HG03378 (cell line): ENCODE measurements at regions not wholly inside any gene's neighbourhood (a gene's known extent, or its start where the extent isn't known, plus 50 kb on each side); places are given as distances from the start of the nearest gene placed in this dataset.
"Not testable (repeated sequence)": the region's sequence is repeated elsewhere in the genome, so short reads cannot be mapped to it uniquely, and the experiment has no call there.

Experiments
- ATAC-seq: cut with Tn5 transposase; IDR thresholded peaks from one replicate; pipeline ENCODE4 v1.9.1; 2021; ENCODE audit warnings: mild to moderate bottlenecking, moderate library complexity; ENCODE audit not compliant: unreplicated experiment

DNA sequence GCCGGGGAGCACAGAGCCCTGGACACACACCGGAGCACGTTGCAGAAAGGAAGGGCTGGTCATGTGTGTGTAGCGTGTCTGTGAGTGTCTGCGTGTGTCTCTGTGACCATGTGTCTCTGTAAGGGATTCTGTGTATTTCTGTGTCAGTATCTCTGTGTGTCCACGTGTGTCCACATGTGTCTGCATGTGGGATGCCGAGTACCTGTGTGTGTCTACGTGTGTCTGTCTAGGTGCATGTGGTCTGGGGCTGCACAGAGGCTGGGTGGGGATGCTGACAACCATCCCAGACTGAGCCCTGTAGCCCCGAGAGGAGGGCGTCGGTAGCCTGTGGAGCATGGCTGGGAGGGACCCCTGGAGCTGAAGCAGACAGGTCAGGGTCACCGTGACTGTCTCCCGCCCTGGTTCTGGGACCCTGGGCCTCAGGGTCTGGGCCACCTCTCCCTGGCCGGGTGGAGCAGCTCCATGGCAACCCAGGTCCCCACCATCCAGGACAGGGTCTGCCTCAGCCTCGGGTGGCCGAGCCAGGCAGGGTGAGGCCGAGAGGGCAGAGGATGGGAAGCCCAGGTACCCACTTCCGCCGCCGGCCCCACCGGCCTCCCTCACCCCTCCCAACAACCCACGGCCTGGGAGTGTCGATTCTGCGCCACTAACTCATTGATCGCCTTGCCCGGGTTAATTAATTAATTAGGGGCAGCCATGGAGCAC lies 122.7 kb downstream of the FAM53A start:
- no peak for ATAC-seq

DNA sequence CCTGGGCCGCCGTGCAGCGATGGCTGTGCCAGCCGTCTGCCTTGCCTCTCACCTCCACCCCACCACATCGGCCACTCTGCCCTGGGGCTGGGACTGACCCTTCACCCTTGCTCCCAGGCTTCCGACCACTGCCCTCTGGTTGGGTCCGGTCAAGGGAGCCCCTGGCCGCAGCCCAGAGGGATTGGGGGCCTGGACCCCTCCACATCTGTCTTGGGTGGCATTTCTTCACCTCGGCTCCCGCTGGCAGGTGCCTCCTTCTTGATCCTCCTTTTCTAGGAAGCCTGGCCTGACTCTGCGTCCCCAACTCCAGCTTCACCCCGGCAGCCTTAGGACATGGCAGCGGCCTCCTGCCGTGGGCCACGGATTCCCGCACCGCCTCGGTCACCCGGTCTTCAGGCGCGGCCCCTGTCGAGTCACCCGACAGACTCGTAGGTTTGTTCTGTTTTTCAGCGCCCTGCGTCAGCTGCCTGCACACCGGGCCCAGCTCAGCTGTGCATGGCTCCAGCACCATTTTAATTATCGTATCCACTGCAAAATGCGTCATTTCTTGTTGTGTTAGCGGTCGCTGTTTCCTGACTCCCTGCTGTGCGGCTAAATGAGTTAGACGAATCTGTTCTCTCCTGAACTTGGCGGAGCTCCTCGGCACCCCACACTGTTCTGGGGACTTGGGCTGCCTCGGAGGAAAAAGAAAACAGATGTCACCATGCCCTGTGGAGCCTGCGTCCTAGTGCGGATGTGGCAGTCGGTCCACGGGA lies 124.0 kb downstream of the FAM53A start:
- ATAC-seq: no peak

DNA sequence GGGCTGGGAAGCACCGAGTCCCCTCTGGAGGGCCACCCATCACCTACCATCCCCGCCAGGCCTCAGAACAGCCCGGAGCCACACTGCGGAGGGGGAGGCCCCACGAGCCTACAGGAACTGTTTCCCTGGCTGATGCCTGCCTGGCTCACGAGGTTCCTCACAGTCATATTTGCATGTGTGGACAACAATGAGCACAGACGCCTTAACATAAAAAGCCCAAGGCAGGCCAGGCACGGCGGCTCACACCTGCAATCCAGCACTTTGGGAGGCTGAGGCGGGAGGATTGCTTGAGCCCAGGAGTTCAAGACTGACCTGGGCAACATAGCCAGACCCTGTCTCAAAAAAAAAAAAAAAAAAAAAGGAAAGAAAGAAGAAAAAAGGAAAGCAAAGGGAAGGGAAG lies 125.9 kb downstream of the FAM53A start:
- ATAC-seq: no peak

DNA sequence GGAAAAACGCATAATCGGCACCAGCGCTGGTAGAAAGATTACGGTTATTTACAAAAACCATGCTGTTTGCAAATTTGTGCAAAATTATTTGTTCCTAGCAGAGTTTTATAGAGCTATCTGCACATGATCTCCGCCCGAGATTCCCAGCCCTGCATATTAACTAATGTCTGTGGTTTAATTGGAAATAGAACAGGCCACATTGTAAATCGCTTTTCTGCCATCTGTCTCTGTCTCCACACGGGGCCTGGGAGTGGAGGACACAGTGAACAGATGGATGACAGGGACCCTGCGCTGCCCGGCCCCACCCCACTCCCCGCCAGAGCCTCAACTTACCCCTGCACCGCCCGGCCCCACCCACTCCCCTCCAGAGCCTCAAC lies 126.9 kb downstream of the FAM53A start:
- no peak for ATAC-seq

DNA sequence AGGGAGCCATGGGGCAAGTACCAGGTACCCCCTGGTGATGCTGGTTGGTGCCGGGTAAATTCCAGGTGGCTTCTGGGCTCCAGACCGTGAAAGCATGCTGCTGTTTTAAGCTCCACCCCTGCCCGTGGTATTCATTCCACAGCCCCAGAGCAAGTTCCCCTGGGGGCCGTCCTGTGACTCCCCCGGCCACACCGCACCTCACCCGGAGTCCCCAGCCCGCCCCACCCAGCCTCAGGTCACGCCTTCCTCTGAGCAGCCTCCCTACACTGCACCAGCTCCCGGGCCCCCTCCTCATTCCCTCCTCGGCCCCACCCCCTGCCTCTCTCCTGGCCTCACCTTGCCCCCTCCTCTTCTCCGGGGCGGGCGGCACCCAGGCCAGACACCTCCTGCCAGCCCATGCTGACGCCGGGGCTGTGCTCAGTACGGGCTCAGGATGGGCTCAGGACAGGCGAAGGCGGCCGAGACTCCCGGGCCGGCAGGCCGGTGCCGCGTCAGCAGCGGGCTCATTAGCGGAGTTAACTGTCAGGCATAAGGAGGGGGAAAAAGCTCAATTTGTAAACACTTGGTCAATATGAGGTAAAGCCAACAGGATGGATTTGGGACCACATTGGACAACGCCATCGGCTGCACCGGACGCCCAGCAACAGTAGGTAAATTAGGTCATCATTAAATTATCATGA lies 127.4 kb downstream of the FAM53A start:
- ATAC-seq: no peak

DNA sequence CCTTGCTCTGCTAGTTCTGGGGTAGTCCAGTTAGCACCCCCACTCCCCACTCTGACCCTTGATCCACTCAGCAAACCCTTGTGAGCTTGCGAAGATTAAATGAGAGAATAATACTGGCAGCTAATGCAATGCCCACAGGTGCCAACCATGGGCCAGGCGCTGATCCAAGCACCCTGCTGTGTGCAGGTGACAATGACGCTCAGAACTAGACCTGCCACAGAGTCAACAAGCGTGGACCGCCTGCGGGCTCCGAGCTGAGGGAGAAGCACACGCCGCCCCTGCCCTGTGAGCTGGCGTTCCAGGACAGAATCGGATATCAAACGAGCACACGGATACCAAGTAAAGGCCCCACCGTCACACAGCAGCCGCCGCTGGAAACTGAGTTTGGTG lies 129.2 kb downstream of the FAM53A start:
- ATAC-seq: no peak

DNA sequence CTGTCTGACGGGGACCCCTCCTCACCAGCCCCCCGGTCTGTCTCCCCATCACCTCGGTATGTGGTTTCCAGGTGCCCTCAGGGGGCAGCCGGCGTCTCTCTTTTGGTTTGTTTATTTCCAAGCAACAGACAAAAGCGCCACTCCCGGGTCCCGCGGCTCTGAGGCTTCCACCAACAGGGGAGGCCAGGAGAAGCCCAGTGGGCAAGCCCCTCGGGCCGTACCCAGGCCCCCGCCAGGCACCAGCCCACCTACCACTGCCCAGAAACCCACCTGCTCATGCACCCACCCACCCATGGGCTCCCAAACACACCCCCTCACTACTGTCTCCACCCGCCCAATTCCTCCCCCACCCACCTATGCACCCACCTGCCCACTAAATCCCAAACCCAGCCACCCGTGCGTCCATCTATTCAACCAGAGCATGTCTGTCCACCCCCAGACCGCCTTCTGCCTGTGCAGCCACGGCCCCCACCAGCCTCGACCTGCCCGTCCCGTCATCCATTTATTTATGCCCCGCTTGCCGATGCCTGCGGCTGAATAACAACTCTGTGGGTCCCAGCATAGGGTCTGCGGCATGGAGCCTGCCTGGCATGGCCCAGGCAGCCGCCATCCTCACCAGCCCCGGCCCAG lies 129.8 kb downstream of the FAM53A start:
- no peak for ATAC-seq

DNA sequence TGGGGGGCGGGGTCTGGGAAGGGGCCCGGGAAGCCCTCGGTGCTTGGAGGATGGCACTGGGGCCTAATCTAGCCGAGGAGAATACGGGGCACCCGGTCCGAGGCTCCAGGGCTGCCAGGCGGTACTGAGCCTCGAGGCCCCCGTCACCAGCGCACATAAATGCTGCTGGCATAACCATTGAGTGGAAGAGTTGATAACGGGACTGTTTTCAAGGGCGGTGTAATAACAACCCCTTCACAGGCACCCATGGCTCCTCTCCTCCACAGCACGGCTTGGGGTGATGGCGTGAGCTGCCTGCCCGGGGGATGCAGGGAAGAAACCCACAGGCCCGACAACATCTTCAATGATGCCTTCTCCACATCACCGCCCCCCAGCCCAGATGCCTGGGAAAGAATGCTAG lies 130.7 kb downstream of the FAM53A start:
- no peak for ATAC-seq

DNA sequence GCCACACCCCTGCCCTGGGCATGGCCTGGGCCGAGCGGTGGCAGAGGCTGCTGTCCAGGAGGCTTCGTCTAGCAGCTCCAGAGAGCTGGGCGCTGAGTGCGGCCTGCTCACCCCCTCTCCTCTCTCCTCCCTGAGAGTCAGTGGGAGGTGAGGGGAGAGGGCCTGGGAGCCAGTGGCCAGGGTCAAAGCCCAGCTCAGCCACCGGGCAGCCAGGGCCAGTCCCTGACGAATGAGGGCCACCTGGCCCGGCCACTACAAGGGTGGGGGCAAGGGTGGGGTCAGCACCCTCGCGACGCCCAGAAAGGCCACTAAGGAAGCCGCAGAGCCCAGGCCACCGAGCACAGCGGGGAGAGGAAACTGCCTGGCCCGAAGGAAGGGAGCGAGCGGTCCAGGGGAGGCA lies 131.7 kb downstream of the FAM53A start:
- ATAC-seq: no peak

DNA sequence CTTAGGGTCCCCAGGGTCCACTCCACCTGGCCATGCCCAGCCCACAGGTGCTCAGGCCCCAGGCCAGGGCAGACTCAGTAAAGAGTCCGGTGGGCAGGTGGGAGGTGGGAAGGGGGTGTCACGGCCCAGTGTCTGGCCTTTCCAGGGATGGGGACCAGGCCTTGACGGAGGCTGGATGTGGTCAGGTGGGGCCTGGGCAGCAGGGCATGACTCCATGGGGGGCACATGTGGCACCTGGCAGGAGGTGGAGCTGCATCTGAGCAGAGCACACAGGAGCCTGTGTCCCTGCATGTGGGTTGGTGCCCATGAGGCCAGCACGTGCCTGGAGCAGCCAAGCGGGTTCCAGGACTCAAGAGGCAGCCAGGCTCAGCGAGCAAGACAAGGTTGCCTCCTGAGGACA lies 132.9 kb downstream of the FAM53A start:
- ATAC-seq: no peak

DNA sequence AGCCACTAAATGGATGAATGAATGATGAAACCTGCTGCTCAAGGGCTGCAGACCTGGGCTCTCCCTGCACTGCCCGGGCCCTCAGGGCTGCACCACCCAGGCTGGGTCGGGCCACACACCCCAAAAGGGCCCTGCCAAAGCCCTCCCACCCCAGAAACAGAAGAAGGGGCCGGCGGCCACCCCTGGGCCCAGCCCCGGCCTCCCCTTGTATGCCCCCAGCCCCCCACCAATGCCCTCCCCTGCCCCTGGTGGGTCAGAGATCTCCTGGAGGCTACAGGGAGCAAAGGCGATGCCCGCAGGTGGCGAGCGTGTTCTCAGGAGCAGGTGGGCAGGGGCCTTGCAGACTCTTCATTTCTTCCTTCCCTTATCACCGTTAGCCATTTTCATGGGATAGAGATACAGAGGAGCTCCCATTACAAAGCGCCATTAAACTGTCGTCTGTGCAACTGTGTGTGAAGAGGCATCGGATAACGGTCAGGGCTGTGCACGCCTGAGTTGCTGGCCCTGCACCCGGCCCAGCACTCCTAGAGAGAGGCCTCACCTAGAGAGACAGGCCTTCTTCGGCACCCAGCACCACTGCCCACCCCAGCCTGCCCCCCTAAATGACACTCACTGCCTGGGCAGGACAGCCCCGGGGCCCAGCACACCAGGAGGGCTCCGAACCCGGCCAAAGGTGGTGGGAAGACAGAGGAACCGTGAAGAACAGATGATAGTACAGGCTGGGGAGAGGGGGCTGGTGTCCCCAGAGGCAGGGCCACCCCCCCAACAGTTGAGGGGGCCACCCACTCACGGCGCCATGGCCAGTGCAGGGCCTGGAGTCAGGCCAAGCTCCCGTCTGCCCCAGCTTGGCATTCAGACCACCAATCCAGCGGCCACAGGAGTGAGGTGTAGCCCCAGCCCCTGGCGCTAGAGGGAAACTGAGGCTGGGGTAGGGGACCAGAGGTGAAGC lies 133.7 kb downstream of the FAM53A start:
- no peak for ATAC-seq

DNA sequence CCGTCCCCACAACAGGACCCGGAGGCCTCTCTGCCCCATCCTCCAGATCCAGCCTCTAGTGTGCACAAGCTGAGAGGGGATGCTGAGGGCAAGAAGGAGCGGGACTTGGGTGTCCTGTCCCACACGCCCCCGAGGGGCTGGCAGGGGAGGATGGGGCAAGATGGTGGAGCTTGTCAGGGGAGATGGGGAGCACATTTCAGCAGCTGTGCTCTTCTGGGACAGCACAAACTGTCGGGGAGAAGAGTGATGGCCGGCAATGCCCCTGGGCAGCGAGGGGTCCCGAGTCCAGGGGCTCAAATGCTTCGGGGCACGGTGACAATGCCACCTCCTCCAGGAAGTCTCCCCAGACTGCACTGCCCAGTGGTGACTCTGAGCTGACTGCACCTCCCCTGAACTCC lies 134.5 kb downstream of the FAM53A start:
- ATAC-seq: no peak

DNA sequence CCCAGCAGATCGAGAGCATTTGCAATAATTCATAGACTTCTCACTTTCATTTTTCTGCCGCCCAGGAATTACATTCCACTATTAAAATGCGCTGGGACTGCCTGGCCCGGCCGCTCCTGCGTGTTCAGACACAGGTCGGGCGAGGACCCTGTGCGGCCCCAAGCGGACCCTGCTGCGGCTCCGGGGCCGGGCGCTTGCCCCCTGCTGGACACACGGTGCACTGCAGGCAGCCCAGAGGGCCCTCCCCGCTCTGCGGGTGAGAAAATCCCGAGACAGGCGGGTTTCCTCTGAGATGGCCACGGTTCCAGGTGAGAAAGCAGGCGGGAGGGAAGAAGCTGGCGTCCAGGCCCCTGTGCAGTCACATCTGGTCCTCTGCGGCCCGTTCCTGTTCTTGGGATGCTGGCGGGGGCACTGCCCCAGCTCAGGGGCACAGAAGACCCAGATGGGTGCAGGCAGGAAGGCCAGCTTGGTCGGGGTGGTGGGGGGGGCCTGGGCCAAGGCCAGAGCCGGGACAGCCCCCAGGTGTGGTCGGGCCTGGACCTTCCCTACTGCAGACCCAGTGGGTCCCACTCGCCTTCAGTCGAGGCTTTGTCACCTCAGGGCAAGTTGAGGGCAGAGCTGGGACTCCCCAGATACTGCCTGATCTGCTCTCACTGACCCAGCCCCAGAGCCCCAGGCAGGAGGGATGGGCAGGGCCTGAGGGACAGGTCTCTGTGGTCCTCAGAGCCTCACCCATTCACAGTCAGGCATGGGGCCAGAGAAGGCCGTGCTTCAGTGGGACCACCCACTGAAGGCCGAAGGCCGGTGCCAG lies 135.1 kb downstream of the FAM53A start:
- not testable (repeated sequence) for ATAC-seq

DNA sequence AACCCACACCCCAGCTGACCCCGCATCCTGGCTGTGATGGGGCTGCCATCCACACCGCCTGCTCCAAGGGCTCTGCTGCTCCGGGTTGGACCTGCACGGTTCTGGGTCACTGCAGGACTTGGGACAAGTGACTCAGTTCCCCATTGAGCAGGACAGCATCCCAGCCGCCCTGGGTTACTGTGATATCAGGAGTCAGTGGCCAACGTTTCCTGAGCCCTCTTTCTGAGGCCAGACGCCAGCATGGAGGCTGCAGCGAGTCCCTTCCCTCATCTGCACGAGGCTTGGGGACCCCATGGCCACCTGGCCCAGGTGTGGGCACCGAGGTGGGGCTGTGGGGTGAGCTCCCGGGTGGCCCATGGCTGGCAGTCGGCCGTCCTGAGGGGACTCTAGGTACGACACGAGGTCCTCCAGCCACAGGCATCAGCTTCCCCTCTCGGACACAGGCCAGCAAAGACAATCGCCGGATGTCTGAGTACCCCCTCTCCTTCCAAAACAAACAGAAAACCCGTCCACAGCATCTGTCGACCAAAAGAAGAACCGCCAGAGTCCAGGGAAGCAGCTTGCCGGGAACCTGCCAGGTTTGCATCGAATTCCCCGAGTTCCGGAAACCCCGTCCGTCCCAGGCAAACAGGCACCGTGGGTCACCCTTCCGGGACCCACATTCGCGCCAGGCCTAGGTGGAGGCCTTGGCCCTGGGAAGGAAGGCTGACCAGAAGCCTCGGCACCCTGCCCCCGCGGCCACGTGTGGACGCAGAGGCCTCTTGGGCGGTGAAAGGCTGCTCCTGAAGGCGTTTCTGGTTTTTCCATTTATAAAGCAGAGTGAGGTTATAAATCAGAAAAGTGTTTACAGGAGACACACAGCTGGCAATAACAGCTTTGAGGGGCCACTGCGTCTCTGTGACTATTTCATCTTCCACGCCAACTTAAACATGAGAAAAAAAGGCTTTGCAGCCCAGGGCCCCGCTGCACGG lies 136.0 kb downstream of the FAM53A start:
- ATAC-seq: no peak

DNA sequence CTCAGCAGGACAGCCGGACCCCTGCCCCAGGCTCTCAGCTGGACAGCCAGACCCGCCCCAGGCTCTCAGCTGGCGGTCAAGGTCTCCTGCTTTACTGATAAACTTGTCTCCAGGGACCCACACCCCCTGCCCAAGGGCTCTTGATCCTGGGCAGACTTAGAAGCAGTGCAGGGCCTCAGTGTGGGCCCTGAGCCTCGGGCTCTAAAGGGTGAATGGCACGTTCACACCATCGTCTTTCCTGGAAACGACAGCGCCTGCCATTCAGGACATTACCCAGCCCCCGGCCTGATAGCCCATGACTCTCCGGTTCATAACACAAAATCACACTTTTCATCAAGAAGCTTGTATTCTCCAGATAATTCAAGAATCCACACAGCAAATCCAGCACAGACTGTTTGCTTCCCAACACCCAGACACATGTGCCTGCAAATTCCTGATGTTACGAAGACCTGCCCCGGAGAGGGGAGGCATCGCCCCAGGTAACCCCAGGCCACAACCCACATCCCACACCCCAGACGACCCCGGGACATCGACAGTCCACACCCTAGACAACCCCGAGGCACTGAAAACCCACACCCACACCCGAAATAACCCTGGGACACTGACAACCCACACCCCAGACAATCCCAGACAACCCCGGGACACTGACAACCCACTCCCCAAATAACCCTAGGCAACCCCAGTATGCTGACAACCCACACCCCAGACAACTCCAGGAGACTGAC lies 136.8 kb downstream of the FAM53A start:
- ATAC-seq: no peak

DNA sequence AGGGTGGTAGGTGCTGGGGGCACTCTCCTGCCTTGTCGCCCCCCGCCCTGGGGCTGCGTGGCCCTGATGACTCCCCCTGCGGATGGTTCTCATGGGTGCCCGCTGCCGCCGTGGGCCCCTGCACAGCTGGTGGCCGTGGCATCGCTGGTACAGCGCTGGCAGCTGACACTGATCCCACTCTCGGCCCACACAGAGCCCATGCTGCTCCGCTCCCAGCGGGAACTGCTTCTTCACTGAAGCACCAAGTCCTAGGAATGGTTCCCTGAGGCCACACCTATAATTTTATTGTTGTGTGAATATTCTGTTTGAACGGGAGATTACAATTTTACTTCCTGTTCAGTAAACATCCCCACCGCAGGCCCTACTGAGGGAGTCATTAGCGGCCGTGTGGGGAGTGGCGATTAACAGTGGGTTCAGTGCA lies 138.6 kb upstream of the NKX1-1 start:
- ATAC-seq: no peak

DNA sequence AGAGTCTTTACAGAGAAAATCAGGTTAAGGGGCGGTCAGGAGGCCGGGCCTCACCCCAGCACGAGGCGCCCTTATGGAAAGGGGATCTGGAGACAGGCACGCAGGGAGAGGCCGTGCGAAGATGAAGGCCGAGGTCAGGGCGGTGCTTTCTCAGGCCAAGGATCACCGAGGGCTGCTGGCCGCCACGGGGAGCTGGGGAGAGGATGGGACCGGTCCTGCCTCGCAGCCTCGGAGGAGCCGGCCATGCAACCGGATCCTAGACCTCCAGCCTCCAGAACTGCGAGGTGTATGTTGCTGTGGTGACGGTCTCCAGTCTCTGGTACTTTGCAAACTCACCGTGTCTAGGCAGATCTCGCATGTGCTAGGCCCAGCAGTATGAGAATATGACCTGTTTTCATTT lies 138.2 kb upstream of the NKX1-1 start:
- ATAC-seq: not testable (repeated sequence)

DNA sequence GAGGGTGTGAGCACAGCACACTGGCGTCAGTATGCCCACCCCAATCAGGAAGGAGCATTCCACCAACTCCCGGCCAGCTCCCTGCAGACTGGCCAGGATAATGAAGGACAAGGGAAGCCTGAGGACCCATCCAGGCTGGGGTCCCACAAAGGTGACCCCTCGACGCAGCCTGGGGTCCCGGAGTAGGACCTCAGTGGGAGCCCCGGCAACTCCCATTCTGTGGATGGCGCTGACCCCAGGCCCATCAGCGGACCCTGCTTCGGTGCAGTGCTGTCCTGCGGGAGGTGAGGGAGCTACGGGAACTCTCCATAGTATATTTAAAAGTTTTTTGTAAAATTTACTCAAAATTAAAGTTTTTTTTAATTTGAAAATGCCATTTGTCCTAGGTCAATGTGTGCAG lies 137.7 kb upstream of the NKX1-1 start:
- no peak for ATAC-seq
